ENCODE measurements at regions not wholly inside any gene's neighbourhood (a gene's known extent, or its start where the extent isn't known, plus 50 kb on each side); places are given as distances from the start of the nearest gene placed in this dataset.

GRCh38 chr2:46818819-46819218 lies 96.8 kb downstream of the MCFD2 start:
- H3K27me3 ChIP-seq (ENCODE audit: control insufficient read depth in 4 of 4, insufficient read depth in 4 of 4, low read length in 3 of 4), result no peaks in the 10 kb centered on the region
- no peaks in the 10 kb centered on the region for H3K36me3 ChIP-seq (ENCODE audit: control insufficient read depth in 4 of 4, insufficient read depth in 3 of 4, low read depth in 1 of 4, low read length in 3 of 4)
- DNase-seq (ENCODE audit: low spot score), result no peak
- no peak overlapping the region for H3K4me3 ChIP-seq (ENCODE audit: low read depth in 1 of 3, low read length in 3 of 3)
- H3K9me3 ChIP-seq (ENCODE audit: control insufficient read depth in 4 of 4, low read length in 3 of 4), result no peaks in the 10 kb centered on the region
- H3K9ac ChIP-seq (ENCODE audit: low read depth in 1 of 2, low read length in 2 of 2), result no peak overlapping the region
- 92% methylated on average over 2 of the region's 2 CpGs for WGBS
- H3K4me1 ChIP-seq (ENCODE audit: control insufficient read depth in 4 of 4, insufficient read depth in 4 of 4, low read length in 3 of 4), result no peaks in the 10 kb centered on the region
- no peak for TF ChIP-seq JUND (IDR thresholded peaks at IDR 0.05)
- TF ChIP-seq FOXA1 (IDR thresholded peaks at IDR 0.05), result no peak
- no peak for TF ChIP-seq RAD21 (IDR thresholded peaks at IDR 0.05)
- no peak for TF ChIP-seq RXRA (IDR thresholded peaks at IDR 0.05)
- TF ChIP-seq HNF4A (conservative IDR thresholded peaks at IDR 0.05), result no peak
- TF ChIP-seq, protein P1, sequence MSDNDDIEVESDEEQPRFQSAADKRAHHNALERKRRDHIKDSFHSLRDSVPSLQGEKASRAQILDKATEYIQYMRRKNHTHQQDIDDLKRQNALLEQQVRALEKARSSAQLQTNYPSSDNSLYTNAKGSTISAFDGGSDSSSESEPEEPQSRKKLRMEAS (IDR thresholded peaks at IDR 0.05), result no peak
- TF ChIP-seq HNF4G (IDR thresholded peaks at IDR 0.05), result no peak
- H3K27ac ChIP-seq (ENCODE audit: low read depth in 1 of 2, low read length in 2 of 2), result no peak overlapping the region

DNA sequence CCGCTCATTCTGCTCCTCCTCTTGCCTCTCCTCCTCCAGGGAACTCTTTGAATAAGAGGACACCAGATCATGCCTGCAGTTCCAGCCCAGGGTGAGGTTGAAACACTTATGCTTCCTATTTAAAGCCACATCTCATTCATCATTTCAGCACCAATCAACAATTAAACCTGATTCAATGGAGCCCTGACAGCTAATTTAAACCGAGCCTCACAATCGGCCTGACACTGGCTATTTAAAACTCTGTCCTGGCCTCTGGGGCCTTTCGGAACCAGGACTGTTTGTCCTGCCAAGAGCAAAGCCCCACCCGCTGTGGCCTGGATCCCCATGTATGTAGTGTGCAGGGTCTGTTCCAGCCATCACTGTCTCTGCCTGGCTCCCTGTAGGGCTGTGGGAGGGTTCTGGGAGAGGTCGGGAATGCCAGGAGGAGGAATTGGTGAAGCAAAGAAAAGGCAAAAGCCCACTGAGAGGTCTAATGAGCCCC lies 97.4 kb downstream of the MCFD2 start:
- Histone ChIP-seq H3K4me1 (ENCODE audit: control insufficient read depth in 4 of 4, insufficient read depth in 4 of 4, low read length in 3 of 4) (no peaks in the 10 kb centered on the region), H3K4me3 (ENCODE audit: low read depth in 1 of 3, low read length in 3 of 3) (no peak overlapping the region), H3K27me3 (ENCODE audit: control insufficient read depth in 4 of 4, insufficient read depth in 4 of 4, low read length in 3 of 4) (no peaks in the 10 kb centered on the region), H3K36me3 (ENCODE audit: control insufficient read depth in 4 of 4, insufficient read depth in 3 of 4, low read depth in 1 of 4, low read length in 3 of 4) (no peaks in the 10 kb centered on the region), H3K9me3 (ENCODE audit: control insufficient read depth in 4 of 4, low read length in 3 of 4) (no peaks in the 10 kb centered on the region), H3K27ac (ENCODE audit: low read depth in 1 of 2, low read length in 2 of 2) (no peak overlapping the region), H3K9ac (ENCODE audit: low read depth in 1 of 2, low read length in 2 of 2) (no peak overlapping the region)
- WGBS, result 83% methylated on average over 6 of the region's 6 CpGs
- DNase-seq (ENCODE audit: low spot score), result no peak
- peak; percentile 95 for TF ChIP-seq NR2F2 (IDR thresholded peaks at IDR 0.05)
- TF ChIP-seq, protein P2, sequence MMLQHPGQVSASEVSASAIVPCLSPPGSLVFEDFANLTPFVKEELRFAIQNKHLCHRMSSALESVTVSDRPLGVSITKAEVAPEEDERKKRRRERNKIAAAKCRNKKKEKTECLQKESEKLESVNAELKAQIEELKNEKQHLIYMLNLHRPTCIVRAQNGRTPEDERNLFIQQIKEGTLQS (IDR thresholded peaks at IDR 0.05), result no peak
- no peak for TF ChIP-seq FOXA1 (IDR thresholded peaks at IDR 0.05)
- TF ChIP-seq RXRA (IDR thresholded peaks at IDR 0.05), result peak; percentile 27 to 32
- TF ChIP-seq SP1 (IDR thresholded peaks at IDR 0.05), result peak; percentile 78
- no peak for TF ChIP-seq HNF4G (IDR thresholded peaks at IDR 0.05)
- no peak for TF ChIP-seq YY1 (IDR thresholded peaks at IDR 0.05)
- no peak for TF ChIP-seq ZBTB33 (IDR thresholded peaks at IDR 0.05)
- TF ChIP-seq HNF4A (conservative IDR thresholded peaks at IDR 0.05), result no peak
- no peak for TF ChIP-seq TAF1 (conservative IDR thresholded peaks at IDR 0.05)
- TF ChIP-seq RAD21 (IDR thresholded peaks at IDR 0.05), result peak in 1 of 2 donors; percentile 40
- no peak for TF ChIP-seq JUND (IDR thresholded peaks at IDR 0.05)

GRCh38 chr2:46816846-46817726 lies 98.5 kb downstream of the MCFD2 start:
- no peaks in the 10 kb centered on the region for H3K27me3 ChIP-seq (ENCODE audit: control insufficient read depth in 4 of 4, insufficient read depth in 4 of 4, low read length in 3 of 4)
- H3K4me1 ChIP-seq (ENCODE audit: control insufficient read depth in 4 of 4, insufficient read depth in 4 of 4, low read length in 3 of 4), result no peaks in the 10 kb centered on the region
- no peak overlapping the region for H3K4me3 ChIP-seq (ENCODE audit: low read depth in 1 of 3, low read length in 3 of 3)
- WGBS, result 91% methylated on average over 11 of the region's 11 CpGs
- no peak for DNase-seq (ENCODE audit: low spot score)
- H3K9me3 ChIP-seq (ENCODE audit: control insufficient read depth in 4 of 4, low read length in 3 of 4), result no peaks in the 10 kb centered on the region
- no peak overlapping the region for H3K9ac ChIP-seq (ENCODE audit: low read depth in 1 of 2, low read length in 2 of 2)
- H3K36me3 ChIP-seq (ENCODE audit: control insufficient read depth in 4 of 4, insufficient read depth in 3 of 4, low read depth in 1 of 4, low read length in 3 of 4), result no peaks in the 10 kb centered on the region
- H3K27ac ChIP-seq (ENCODE audit: low read depth in 1 of 2, low read length in 2 of 2), result no peak overlapping the region
- no peak for TF ChIP-seq JUND (IDR thresholded peaks at IDR 0.05)
- TF ChIP-seq, protein P1 (IDR thresholded peaks at IDR 0.05), result no peak
- TF ChIP-seq CTCF (IDR thresholded peaks at IDR 0.05; ENCODE audit: low read depth, low read length, missing input control), result no peak
- TF ChIP-seq TAF1 (conservative IDR thresholded peaks at IDR 0.05), result no peak
- no peak for TF ChIP-seq RAD21 (IDR thresholded peaks at IDR 0.05)
- TF ChIP-seq HNF4G (IDR thresholded peaks at IDR 0.05), result no peak
- no peak for TF ChIP-seq FOXA1 (IDR thresholded peaks at IDR 0.05)
- TF ChIP-seq EGR1 (IDR thresholded peaks at IDR 0.05; ENCODE audit: low read depth in 2 of 2), result no peak
- TF ChIP-seq RXRA (IDR thresholded peaks at IDR 0.05), result no peak
